Lower leg skin (tissue), 3 donors: ENCODE measurements at regions not wholly inside any gene's neighbourhood (a gene's known extent, or its start where the extent isn't known, plus 50 kb on each side); places are given as distances from the start of the nearest gene placed in this dataset.

ENCODE experiments used
- POLR2A ChIP-seq, 2 donors: fragments of 450-650 bp; IDR thresholded peaks; one replicate each; pipeline ENCODE4 v1.6.1; 2016 to 2017; ENCODE audit warnings: antibody characterized with exemption in 2 of 2, mild to moderate bottlenecking in 1 of 2, moderate library complexity in 1 of 2
- TF ChIP-seq, protein P1 (sequence below), 3 donors: fragments of 450-650 bp; IDR thresholded peaks; one replicate each; pipeline ENCODE4 v1.5.1; 2016; ENCODE audit warnings: antibody characterized with exemption in 3 of 3, mild to moderate bottlenecking in 3 of 3, moderate library complexity in 2 of 3

DNA sequence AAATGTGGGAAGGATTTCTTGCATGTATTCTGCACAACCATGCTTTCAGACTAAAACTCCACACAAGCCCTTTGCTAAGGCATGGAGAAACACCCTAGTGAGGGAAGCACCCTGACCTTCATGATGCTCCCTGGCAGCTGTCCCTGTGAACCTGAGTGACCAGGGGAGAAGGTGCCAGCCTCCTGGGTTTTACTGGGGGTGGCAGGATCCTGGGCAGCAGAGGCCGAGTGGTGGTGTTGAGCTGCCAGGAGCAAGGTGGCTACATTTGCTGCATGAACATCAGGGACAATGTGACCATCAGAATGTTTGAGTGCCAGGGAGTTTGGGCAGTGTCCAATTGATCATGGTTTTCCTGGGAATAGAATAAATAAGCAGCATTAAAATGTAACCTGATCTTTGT is 437.9 kb downstream of the TCERG1L start:
- TF ChIP-seq, protein P1, sequence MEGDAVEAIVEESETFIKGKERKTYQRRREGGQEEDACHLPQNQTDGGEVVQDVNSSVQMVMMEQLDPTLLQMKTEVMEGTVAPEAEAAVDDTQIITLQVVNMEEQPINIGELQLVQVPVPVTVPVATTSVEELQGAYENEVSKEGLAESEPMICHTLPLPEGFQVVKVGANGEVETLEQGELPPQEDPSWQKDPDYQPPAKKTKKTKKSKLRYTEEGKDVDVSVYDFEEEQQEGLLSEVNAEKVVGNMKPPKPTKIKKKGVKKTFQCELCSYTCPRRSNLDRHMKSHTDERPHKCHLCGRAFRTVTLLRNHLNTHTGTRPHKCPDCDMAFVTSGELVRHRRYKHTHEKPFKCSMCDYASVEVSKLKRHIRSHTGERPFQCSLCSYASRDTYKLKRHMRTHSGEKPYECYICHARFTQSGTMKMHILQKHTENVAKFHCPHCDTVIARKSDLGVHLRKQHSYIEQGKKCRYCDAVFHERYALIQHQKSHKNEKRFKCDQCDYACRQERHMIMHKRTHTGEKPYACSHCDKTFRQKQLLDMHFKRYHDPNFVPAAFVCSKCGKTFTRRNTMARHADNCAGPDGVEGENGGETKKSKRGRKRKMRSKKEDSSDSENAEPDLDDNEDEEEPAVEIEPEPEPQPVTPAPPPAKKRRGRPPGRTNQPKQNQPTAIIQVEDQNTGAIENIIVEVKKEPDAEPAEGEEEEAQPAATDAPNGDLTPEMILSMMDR (IDR thresholded peaks at IDR 0.05), result no peak
- no peak for TF ChIP-seq POLR2A (IDR thresholded peaks at IDR 0.05)
